Liver (tissue), 8 donors: ENCODE measurements at regions not wholly inside any gene's neighbourhood (a gene's known extent, or its start where the extent isn't known, plus 50 kb on each side); places are given as distances from the start of the nearest gene placed in this dataset.

Experiments
- DNase-seq: peaks from one replicate; pipeline ENCODE4 v3.0.0-alpha.2; 2017; ENCODE audit warnings: low spot score
- H3K27ac ChIP-seq, 2 donors: one replicate each; pipeline ENCODE4 v1.7.0; 2013; ENCODE audit warnings: inconsistent platforms in 2 of 2, low read length in 2 of 2, control low read depth in 1 of 2, low read depth in 1 of 2, mild to moderate bottlenecking in 1 of 2
- H3K27me3 ChIP-seq, 4 donors: one replicate each; pipeline versions ENCODE4 v1.6.1 to v1.7.0; 2013; ENCODE audit warnings: low read length in 3 of 4, inconsistent platforms in 1 of 4, mild to moderate bottlenecking in 1 of 4, moderate library complexity in 1 of 4; ENCODE audit not compliant: control insufficient read depth in 4 of 4, insufficient read depth in 4 of 4
- H3K36me3 ChIP-seq, 4 donors: one replicate each; pipeline versions ENCODE4 v1.6.1 to v1.7.0; 2013; ENCODE audit warnings: low read length in 3 of 4, mild to moderate bottlenecking in 3 of 4, low read depth in 1 of 4, moderate library complexity in 1 of 4; ENCODE audit not compliant: control insufficient read depth in 4 of 4, insufficient read depth in 3 of 4
- H3K4me1 ChIP-seq, 4 donors: one replicate each; pipeline versions ENCODE4 v1.6.1 to v1.7.0; 2013; ENCODE audit warnings: low read length in 3 of 4, mild to moderate bottlenecking in 3 of 4, moderate library complexity in 1 of 4; ENCODE audit not compliant: control insufficient read depth in 4 of 4, insufficient read depth in 4 of 4
- H3K4me3 ChIP-seq, 3 donors: one replicate each; pipeline versions ENCODE4 v1.6.1 to v1.7.0; 2013; ENCODE audit warnings: low read length in 3 of 3, control low read depth in 1 of 3, low read depth in 1 of 3, mild to moderate bottlenecking in 1 of 3
- H3K9ac ChIP-seq, 2 donors: one replicate each; pipeline ENCODE4 v1.7.0; 2013; ENCODE audit warnings: low read length in 2 of 2, mild to moderate bottlenecking in 2 of 2, moderate library complexity in 2 of 2, control low read depth in 1 of 2, low read depth in 1 of 2
- H3K9me3 ChIP-seq, 4 donors: one replicate each; pipeline versions ENCODE4 v1.6.1 to v1.7.0; 2013; ENCODE audit warnings: low read length in 3 of 4; ENCODE audit not compliant: control insufficient read depth in 4 of 4
- EGR1 ChIP-seq, 2 donors: IDR thresholded peaks; 2 replicates each; pipeline ENCODE4 v1.6.1; 2016 to 2018; ENCODE audit warnings: antibody characterized with exemption in 2 of 2, low read depth in 2 of 2
- FOXA1 ChIP-seq: IDR thresholded peaks from 2 replicates; pipeline ENCODE4 v1.6.1; 2016; ENCODE audit warnings: antibody characterized with exemption
- FOXA2 ChIP-seq: IDR thresholded peaks from 2 replicates; pipeline ENCODE4 v1.6.1; 2016; ENCODE audit warnings: antibody characterized with exemption
- GABPA ChIP-seq, 2 donors: IDR thresholded peaks in 1 of 2; conservative IDR thresholded peaks in 1 of 2; 2 replicates each; pipeline ENCODE4 v1.6.1; 2016; ENCODE audit warnings: antibody characterized with exemption in 2 of 2, mild to moderate bottlenecking in 1 of 2, moderate library complexity in 1 of 2
- HNF4A ChIP-seq, 2 donors: conservative IDR thresholded peaks; 2 replicates each; pipeline ENCODE4 v1.6.1; 2016; ENCODE audit warnings: antibody characterized with exemption in 2 of 2, mild to moderate bottlenecking in 2 of 2
- HNF4G ChIP-seq: IDR thresholded peaks from 2 replicates; pipeline ENCODE4 v1.6.1; 2016; ENCODE audit warnings: antibody characterized with exemption
- JUND ChIP-seq, 2 donors: IDR thresholded peaks; 2 replicates each; pipeline ENCODE4 v1.6.1; 2016; ENCODE audit warnings: antibody characterized with exemption in 2 of 2
- MAX ChIP-seq: IDR thresholded peaks from 2 replicates; pipeline ENCODE4 v1.6.1; 2016; ENCODE audit warnings: antibody characterized with exemption
- NR2F2 ChIP-seq: IDR thresholded peaks from 2 replicates; pipeline ENCODE4 v1.6.1; 2016; ENCODE audit warnings: antibody characterized with exemption
- RXRA ChIP-seq, 2 donors: IDR thresholded peaks; 2 replicates each; pipeline ENCODE4 v1.6.1; 2017 to 2018; ENCODE audit warnings: antibody characterized with exemption in 2 of 2, mild to moderate bottlenecking in 1 of 2
- SP1 ChIP-seq: IDR thresholded peaks from 2 replicates; pipeline ENCODE4 v1.6.1; 2018; ENCODE audit warnings: antibody characterized with exemption, mild to moderate bottlenecking
- TAF1 ChIP-seq: conservative IDR thresholded peaks from 2 replicates; pipeline ENCODE4 v1.6.1; 2016; ENCODE audit warnings: antibody characterized with exemption, mild to moderate bottlenecking
- YY1 ChIP-seq: IDR thresholded peaks from 2 replicates; pipeline ENCODE4 v1.6.1; 2016; ENCODE audit warnings: antibody characterized with exemption, mild to moderate bottlenecking
- ZBTB33 ChIP-seq: IDR thresholded peaks from 2 replicates; pipeline ENCODE4 v1.6.1; 2016; ENCODE audit warnings: antibody characterized with exemption
- WGBS: extraction: QIAGEN DNeasy Blood & Tissue Kit; methylation state at CpG from one replicate; pipeline ENCODE4 v1.1.7; 2013; 5-methylcytosine and 5-hydroxymethylcytosine counted together
- TF ChIP-seq, protein P1 (sequence below): IDR thresholded peaks from 2 replicates; pipeline ENCODE4 v1.6.1; 2016; ENCODE audit warnings: antibody characterized with exemption
- TF ChIP-seq, protein P2 (sequence below): IDR thresholded peaks from 2 replicates; pipeline ENCODE4 v1.6.1; 2016; ENCODE audit warnings: antibody characterized with exemption, mild to moderate bottlenecking
- TF ChIP-seq, protein P3 (sequence below): fragments of 150-350 bp; IDR thresholded peaks from 2 replicates; pipeline ENCODE4 v1.5.1; 2017; ENCODE audit warnings: improper control_type of control experiment, low read depth, low read length; ENCODE audit not compliant: missing input control
- donor health status: healthy.
- donor health status: healthy.
- donor health status: healthy.
- donor health status: healthy.
- donor health status: healthy.

DNA sequence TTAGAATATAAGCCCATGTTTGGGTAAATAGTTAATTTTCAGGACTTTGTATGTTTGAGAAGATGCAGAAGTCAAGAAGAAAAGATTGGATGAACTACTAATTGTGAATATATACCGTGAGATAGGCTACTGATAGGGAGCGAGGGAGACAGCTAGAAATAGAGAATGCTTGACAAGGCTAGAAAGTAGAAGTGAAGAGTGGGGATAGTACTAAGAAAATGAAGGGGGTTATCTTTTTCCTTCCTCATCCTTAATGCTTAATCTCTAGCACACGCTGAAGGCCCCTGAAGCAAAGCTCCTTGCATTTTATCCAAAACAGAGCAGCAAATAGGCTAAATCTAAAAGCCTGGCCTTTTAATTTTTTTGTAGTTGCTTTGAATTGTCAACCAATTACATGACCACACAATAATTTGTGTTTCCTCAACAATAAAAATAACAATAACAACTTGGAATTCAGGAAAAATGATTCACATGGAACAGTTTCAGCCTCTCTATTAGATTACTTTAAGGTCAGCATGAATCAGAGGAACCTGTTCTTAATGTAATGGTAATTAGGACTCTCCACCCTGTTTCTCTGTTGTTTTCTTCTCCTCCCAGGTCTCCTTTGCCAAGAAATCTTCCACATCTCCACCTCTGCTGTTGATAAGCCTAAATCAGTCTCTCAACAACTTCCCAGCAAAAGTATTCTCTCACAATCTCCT, 1071.3 kb upstream of the ZEB2 start:
- Histone ChIP-seq H3K4me1 (no peaks in the 10 kb centered on the region), H3K36me3 (no peaks in the 10 kb centered on the region), H3K4me3 (no peak overlapping the region), H3K27ac (no peak overlapping the region), H3K9ac (no peak overlapping the region), H3K9me3 (no peaks in the 10 kb centered on the region), H3K27me3 (no peaks in the 10 kb centered on the region)
- WGBS: 92% methylated on average over 3 of the region's 3 CpGs
- DNase-seq: no peak
- TF ChIP-seq YY1 (no peak), FOXA2 (no peak), TAF1 (no peak), RXRA (IDR thresholded peaks at IDR 0.05) (no peak), MAX (no peak), GABPA (IDR thresholded peaks at IDR 0.05 in 1 of 2, conservative IDR thresholded peaks at IDR 0.05 in 1 of 2) (no peak)
- TF ChIP-seq, protein P1, sequence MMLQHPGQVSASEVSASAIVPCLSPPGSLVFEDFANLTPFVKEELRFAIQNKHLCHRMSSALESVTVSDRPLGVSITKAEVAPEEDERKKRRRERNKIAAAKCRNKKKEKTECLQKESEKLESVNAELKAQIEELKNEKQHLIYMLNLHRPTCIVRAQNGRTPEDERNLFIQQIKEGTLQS: no peak

GRCh38 chr2:145587922-145588321, 1068.0 kb upstream of the ZEB2 start:
- 90% methylated on average over 3 of the region's 3 CpGs for WGBS
- no peaks in the 10 kb centered on the region for H3K36me3 ChIP-seq
- no peak overlapping the region for H3K4me3 ChIP-seq
- no peak for DNase-seq
- no peaks in the 10 kb centered on the region for H3K9me3 ChIP-seq
- no peaks in the 10 kb centered on the region for H3K4me1 ChIP-seq
- TF ChIP-seq, protein P2, sequence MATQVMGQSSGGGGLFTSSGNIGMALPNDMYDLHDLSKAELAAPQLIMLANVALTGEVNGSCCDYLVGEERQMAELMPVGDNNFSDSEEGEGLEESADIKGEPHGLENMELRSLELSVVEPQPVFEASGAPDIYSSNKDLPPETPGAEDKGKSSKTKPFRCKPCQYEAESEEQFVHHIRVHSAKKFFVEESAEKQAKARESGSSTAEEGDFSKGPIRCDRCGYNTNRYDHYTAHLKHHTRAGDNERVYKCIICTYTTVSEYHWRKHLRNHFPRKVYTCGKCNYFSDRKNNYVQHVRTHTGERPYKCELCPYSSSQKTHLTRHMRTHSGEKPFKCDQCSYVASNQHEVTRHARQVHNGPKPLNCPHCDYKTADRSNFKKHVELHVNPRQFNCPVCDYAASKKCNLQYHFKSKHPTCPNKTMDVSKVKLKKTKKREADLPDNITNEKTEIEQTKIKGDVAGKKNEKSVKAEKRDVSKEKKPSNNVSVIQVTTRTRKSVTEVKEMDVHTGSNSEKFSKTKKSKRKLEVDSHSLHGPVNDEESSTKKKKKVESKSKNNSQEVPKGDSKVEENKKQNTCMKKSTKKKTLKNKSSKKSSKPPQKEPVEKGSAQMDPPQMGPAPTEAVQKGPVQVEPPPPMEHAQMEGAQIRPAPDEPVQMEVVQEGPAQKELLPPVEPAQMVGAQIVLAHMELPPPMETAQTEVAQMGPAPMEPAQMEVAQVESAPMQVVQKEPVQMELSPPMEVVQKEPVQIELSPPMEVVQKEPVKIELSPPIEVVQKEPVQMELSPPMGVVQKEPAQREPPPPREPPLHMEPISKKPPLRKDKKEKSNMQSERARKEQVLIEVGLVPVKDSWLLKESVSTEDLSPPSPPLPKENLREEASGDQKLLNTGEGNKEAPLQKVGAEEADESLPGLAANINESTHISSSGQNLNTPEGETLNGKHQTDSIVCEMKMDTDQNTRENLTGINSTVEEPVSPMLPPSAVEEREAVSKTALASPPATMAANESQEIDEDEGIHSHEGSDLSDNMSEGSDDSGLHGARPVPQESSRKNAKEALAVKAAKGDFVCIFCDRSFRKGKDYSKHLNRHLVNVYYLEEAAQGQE: no peak
- TF ChIP-seq NR2F2 (no peak), FOXA1 (no peak), ZBTB33 (no peak), MAX (no peak), HNF4G (no peak), EGR1 (IDR thresholded peaks at IDR 0.05; ENCODE audit: low read depth in 2 of 2) (no peak), RXRA (IDR thresholded peaks at IDR 0.05) (no peak), SP1 (no peak), HNF4A (conservative IDR thresholded peaks at IDR 0.05) (no peak), JUND (IDR thresholded peaks at IDR 0.05) (no peak)
- TF ChIP-seq, protein P3, sequence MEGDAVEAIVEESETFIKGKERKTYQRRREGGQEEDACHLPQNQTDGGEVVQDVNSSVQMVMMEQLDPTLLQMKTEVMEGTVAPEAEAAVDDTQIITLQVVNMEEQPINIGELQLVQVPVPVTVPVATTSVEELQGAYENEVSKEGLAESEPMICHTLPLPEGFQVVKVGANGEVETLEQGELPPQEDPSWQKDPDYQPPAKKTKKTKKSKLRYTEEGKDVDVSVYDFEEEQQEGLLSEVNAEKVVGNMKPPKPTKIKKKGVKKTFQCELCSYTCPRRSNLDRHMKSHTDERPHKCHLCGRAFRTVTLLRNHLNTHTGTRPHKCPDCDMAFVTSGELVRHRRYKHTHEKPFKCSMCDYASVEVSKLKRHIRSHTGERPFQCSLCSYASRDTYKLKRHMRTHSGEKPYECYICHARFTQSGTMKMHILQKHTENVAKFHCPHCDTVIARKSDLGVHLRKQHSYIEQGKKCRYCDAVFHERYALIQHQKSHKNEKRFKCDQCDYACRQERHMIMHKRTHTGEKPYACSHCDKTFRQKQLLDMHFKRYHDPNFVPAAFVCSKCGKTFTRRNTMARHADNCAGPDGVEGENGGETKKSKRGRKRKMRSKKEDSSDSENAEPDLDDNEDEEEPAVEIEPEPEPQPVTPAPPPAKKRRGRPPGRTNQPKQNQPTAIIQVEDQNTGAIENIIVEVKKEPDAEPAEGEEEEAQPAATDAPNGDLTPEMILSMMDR: no peak
- no peak overlapping the region for H3K27ac ChIP-seq
- H3K27me3 ChIP-seq: no peaks in the 10 kb centered on the region
- H3K9ac ChIP-seq: no peak overlapping the region
